Gastrocnemius medialis (tissue), 4 donors: ENCODE measurements at regions not wholly inside any gene's neighbourhood (a gene's known extent, or its start where the extent isn't known, plus 50 kb on each side); places are given as distances from the start of the nearest gene placed in this dataset.

ENCODE experiments used
- ATAC-seq, 2 donors: fragments of 150-250 bp; one replicate each; pipeline ENCODE4 v1.9.1; 2016
- DNase-seq, 2 donors: peaks; one replicate each; pipeline ENCODE4 v3.0.0-alpha.2; 2019
- H3K27ac ChIP-seq, 4 donors: fragments of 200-600 bp; sonication (generic); 1 replicate in 1 of 4; 2 replicates in 3 of 4; pipeline ENCODE4 v1.5.1; 2016 to 2018; ENCODE audit warnings: mild to moderate bottlenecking in 2 of 4, moderate library complexity in 1 of 4
- H3K27me3 ChIP-seq, 3 donors: fragments of 200-600 bp; sonication (generic) in 2 of 3; 1 replicate in 1 of 3; 2 replicates in 2 of 3; pipeline versions ENCODE4 v1.5.1 to v1.6.0; 2016 to 2019; ENCODE audit warnings: mild to moderate bottlenecking in 1 of 3, moderate library complexity in 1 of 3
- H3K36me3 ChIP-seq, 2 donors: fragments of 200-600 bp; sonication (generic) in 1 of 2; one replicate each; pipeline ENCODE4 v1.5.1; 2017 to 2018
- H3K4me1 ChIP-seq, 2 donors: fragments of 200-600 bp; sonication (generic) in 1 of 2; one replicate each; pipeline ENCODE4 v1.5.1; 2016 to 2017; ENCODE audit warnings: mild to moderate bottlenecking in 2 of 2
- H3K4me3 ChIP-seq, 4 donors: fragments of 200-600 bp; sonication (generic) in 3 of 4; 1 replicate in 1 of 4; 2 replicates in 3 of 4; pipeline ENCODE4 v1.5.1; 2016 to 2019; ENCODE audit warnings: mild to moderate bottlenecking in 2 of 4
- H3K9me3 ChIP-seq, 3 donors: fragments of 200-600 bp; sonication (generic) in 2 of 3; 1 replicate in 1 of 3; 2 replicates in 2 of 3; pipeline ENCODE4 v1.5.1; 2016 to 2019
- CTCF ChIP-seq, 5 experiments: fragments of 450-650 bp in 3 of 5; fragments of 200-600 bp in 2 of 5; sonication (generic) in 2 of 5; IDR thresholded peaks in 4 of 5; conservative IDR thresholded peaks in 1 of 5; 1 replicate in 4 of 5; 2 replicates in 1 of 5; pipeline ENCODE4 v1.5.1; 2016 to 2019; ENCODE audit warnings: antibody characterized with exemption in 5 of 5, mild to moderate bottlenecking in 3 of 5, moderate library complexity in 3 of 5
- POLR2A ChIP-seq, 2 donors: fragments of 450-650 bp; IDR thresholded peaks; one replicate each; pipeline ENCODE4 v1.6.1; 2017; ENCODE audit warnings: antibody characterized with exemption in 2 of 2, mild to moderate bottlenecking in 2 of 2, moderate library complexity in 2 of 2
- in situ Hi-C, 4 donors: fragments of 200-750 bp; cut with MboI; loops; one replicate each; pipeline versions ENCODE4 v1.15.0 to v1.8.0; 2017; ENCODE audit warnings: low sequenced_read_pairs in 4 of 4
- intact Hi-C: fragments of 100-400 bp; cut with DNase I; formaldehyde crosslinking; loops from one replicate; pipeline ENCODE4 v1.15.1; 2023; ENCODE audit warnings: low total_unique reads

GRCh38 chr22:44406341-44407170 is 91.5 kb downstream of the RTL6 start:
- ATAC-seq (no peak), DNase-seq (no peak)
- in situ Hi-C loops (no loop called here), intact Hi-C loops (no loop called here)
- no peak for TF ChIP-seq CTCF (IDR thresholded peaks at IDR 0.05 in 4 of 5, conservative IDR thresholded peaks at IDR 0.05 in 1 of 5)
- no peak for TF ChIP-seq POLR2A (IDR thresholded peaks at IDR 0.05)
- no peaks in the 10 kb centered on the region for H3K27me3 ChIP-seq
- H3K36me3 ChIP-seq: no peaks in the 10 kb centered on the region
- no peaks in the 10 kb centered on the region for H3K4me1 ChIP-seq
- H3K27ac ChIP-seq: no peak overlapping the region
- no peaks in the 10 kb centered on the region for H3K9me3 ChIP-seq
- no peak overlapping the region for H3K4me3 ChIP-seq

GRCh38 chr22:44405661-44406060 is 92.4 kb downstream of the RTL6 start:
- Histone ChIP-seq H3K27ac (no peak overlapping the region), H3K27me3 (no peaks in the 10 kb centered on the region), H3K4me3 (no peak overlapping the region), H3K4me1 (no peaks in the 10 kb centered on the region), H3K9me3 (no peaks in the 10 kb centered on the region), H3K36me3 (no peaks in the 10 kb centered on the region)
- in situ Hi-C loops (no loop called here), intact Hi-C loops (no loop called here)
- no peak for ATAC-seq
- no peak for DNase-seq
- TF ChIP-seq CTCF (IDR thresholded peaks at IDR 0.05 in 4 of 5, conservative IDR thresholded peaks at IDR 0.05 in 1 of 5) (no peak), POLR2A (IDR thresholded peaks at IDR 0.05) (no peak)

- Histone ChIP-seq H3K9me3 (no peaks in the 10 kb centered on the region), H3K4me3 (no peak overlapping the region), H3K4me1 (no peaks in the 10 kb centered on the region), H3K36me3 (no peaks in the 10 kb centered on the region), H3K27me3 (no peaks in the 10 kb centered on the region), H3K27ac (no peak overlapping the region)
- in situ Hi-C loops (no loop called here), intact Hi-C loops (no loop called here)
- TF ChIP-seq CTCF (IDR thresholded peaks at IDR 0.05 in 4 of 5, conservative IDR thresholded peaks at IDR 0.05 in 1 of 5) (no peak), POLR2A (IDR thresholded peaks at IDR 0.05) (no peak)
- DNase-seq (no peak), ATAC-seq (no peak)
These were observed 91.7 kb upstream of the SHISAL1 start for GRCh38 chr22:44404341-44405020.

GRCh38 chr22:44403602-44404329 is 91.0 kb upstream of the SHISAL1 start:
- in situ Hi-C loops (no loop called here), intact Hi-C loops (no loop called here)
- DNase-seq (no peak), ATAC-seq (no peak)
- no peak overlapping the region for H3K4me3 ChIP-seq
- H3K36me3 ChIP-seq: no peaks in the 10 kb centered on the region
- no peaks in the 10 kb centered on the region for H3K27me3 ChIP-seq
- H3K27ac ChIP-seq: no peak overlapping the region
- TF ChIP-seq CTCF (IDR thresholded peaks at IDR 0.05 in 4 of 5, conservative IDR thresholded peaks at IDR 0.05 in 1 of 5) (no peak), POLR2A (IDR thresholded peaks at IDR 0.05) (no peak)
- no peaks in the 10 kb centered on the region for H3K9me3 ChIP-seq
- H3K4me1 ChIP-seq: no peaks in the 10 kb centered on the region
